Liver (tissue), 8 donors: ENCODE measurements at regions not wholly inside any gene's neighbourhood (a gene's known extent, or its start where the extent isn't known, plus 50 kb on each side); places are given as distances from the start of the nearest gene placed in this dataset.

Experiments used
- DNase-seq: peaks from one replicate; pipeline ENCODE4 v3.0.0-alpha.2; 2017; ENCODE audit warnings: low spot score
- H3K27ac ChIP-seq, 2 donors: one replicate each; pipeline ENCODE4 v1.7.0; 2013; ENCODE audit warnings: inconsistent platforms in 2 of 2, low read length in 2 of 2, control low read depth in 1 of 2, low read depth in 1 of 2, mild to moderate bottlenecking in 1 of 2
- H3K27me3 ChIP-seq, 4 donors: one replicate each; pipeline versions ENCODE4 v1.6.1 to v1.7.0; 2013; ENCODE audit warnings: low read length in 3 of 4, inconsistent platforms in 1 of 4, mild to moderate bottlenecking in 1 of 4, moderate library complexity in 1 of 4; ENCODE audit not compliant: control insufficient read depth in 4 of 4, insufficient read depth in 4 of 4
- H3K36me3 ChIP-seq, 4 donors: one replicate each; pipeline versions ENCODE4 v1.6.1 to v1.7.0; 2013; ENCODE audit warnings: low read length in 3 of 4, mild to moderate bottlenecking in 3 of 4, low read depth in 1 of 4, moderate library complexity in 1 of 4; ENCODE audit not compliant: control insufficient read depth in 4 of 4, insufficient read depth in 3 of 4
- H3K4me1 ChIP-seq, 4 donors: one replicate each; pipeline versions ENCODE4 v1.6.1 to v1.7.0; 2013; ENCODE audit warnings: low read length in 3 of 4, mild to moderate bottlenecking in 3 of 4, moderate library complexity in 1 of 4; ENCODE audit not compliant: control insufficient read depth in 4 of 4, insufficient read depth in 4 of 4
- H3K4me3 ChIP-seq, 3 donors: one replicate each; pipeline versions ENCODE4 v1.6.1 to v1.7.0; 2013; ENCODE audit warnings: low read length in 3 of 3, control low read depth in 1 of 3, low read depth in 1 of 3, mild to moderate bottlenecking in 1 of 3
- H3K9ac ChIP-seq, 2 donors: one replicate each; pipeline ENCODE4 v1.7.0; 2013; ENCODE audit warnings: low read length in 2 of 2, mild to moderate bottlenecking in 2 of 2, moderate library complexity in 2 of 2, control low read depth in 1 of 2, low read depth in 1 of 2
- H3K9me3 ChIP-seq, 4 donors: one replicate each; pipeline versions ENCODE4 v1.6.1 to v1.7.0; 2013; ENCODE audit warnings: low read length in 3 of 4; ENCODE audit not compliant: control insufficient read depth in 4 of 4
- CTCF ChIP-seq: fragments of 150-350 bp; IDR thresholded peaks from 2 replicates; pipeline ENCODE4 v1.5.1; 2017; ENCODE audit warnings: improper control_type of control experiment, low read depth, low read length; ENCODE audit not compliant: missing input control
- EGR1 ChIP-seq, 2 donors: IDR thresholded peaks; 2 replicates each; pipeline ENCODE4 v1.6.1; 2016 to 2018; ENCODE audit warnings: antibody characterized with exemption in 2 of 2, low read depth in 2 of 2
- FOXA1 ChIP-seq: IDR thresholded peaks from 2 replicates; pipeline ENCODE4 v1.6.1; 2016; ENCODE audit warnings: antibody characterized with exemption
- FOXA2 ChIP-seq: IDR thresholded peaks from 2 replicates; pipeline ENCODE4 v1.6.1; 2016; ENCODE audit warnings: antibody characterized with exemption
- GABPA ChIP-seq, 2 donors: IDR thresholded peaks in 1 of 2; conservative IDR thresholded peaks in 1 of 2; 2 replicates each; pipeline ENCODE4 v1.6.1; 2016; ENCODE audit warnings: antibody characterized with exemption in 2 of 2, mild to moderate bottlenecking in 1 of 2, moderate library complexity in 1 of 2
- HNF4A ChIP-seq, 2 donors: conservative IDR thresholded peaks; 2 replicates each; pipeline ENCODE4 v1.6.1; 2016; ENCODE audit warnings: antibody characterized with exemption in 2 of 2, mild to moderate bottlenecking in 2 of 2
- HNF4G ChIP-seq: IDR thresholded peaks from 2 replicates; pipeline ENCODE4 v1.6.1; 2016; ENCODE audit warnings: antibody characterized with exemption
- JUND ChIP-seq, 2 donors: IDR thresholded peaks; 2 replicates each; pipeline ENCODE4 v1.6.1; 2016; ENCODE audit warnings: antibody characterized with exemption in 2 of 2
- MAX ChIP-seq: IDR thresholded peaks from 2 replicates; pipeline ENCODE4 v1.6.1; 2016; ENCODE audit warnings: antibody characterized with exemption
- NR2F2 ChIP-seq: IDR thresholded peaks from 2 replicates; pipeline ENCODE4 v1.6.1; 2016; ENCODE audit warnings: antibody characterized with exemption
- RAD21 ChIP-seq, 2 donors: IDR thresholded peaks; 2 replicates each; pipeline ENCODE4 v1.6.1; 2016; ENCODE audit warnings: antibody characterized with exemption in 2 of 2, mild to moderate bottlenecking in 2 of 2
- REST ChIP-seq: IDR thresholded peaks from 2 replicates; pipeline ENCODE4 v1.6.1; 2016; ENCODE audit warnings: antibody characterized with exemption, mild to moderate bottlenecking
- SP1 ChIP-seq: IDR thresholded peaks from 2 replicates; pipeline ENCODE4 v1.6.1; 2018; ENCODE audit warnings: antibody characterized with exemption, mild to moderate bottlenecking
- TAF1 ChIP-seq: conservative IDR thresholded peaks from 2 replicates; pipeline ENCODE4 v1.6.1; 2016; ENCODE audit warnings: antibody characterized with exemption, mild to moderate bottlenecking
- ZBTB33 ChIP-seq: IDR thresholded peaks from 2 replicates; pipeline ENCODE4 v1.6.1; 2016; ENCODE audit warnings: antibody characterized with exemption
- WGBS: extraction: QIAGEN DNeasy Blood & Tissue Kit; methylation state at CpG from one replicate; pipeline ENCODE4 v1.1.7; 2013; 5-methylcytosine and 5-hydroxymethylcytosine counted together
- donor health status: healthy.
- donor health status: healthy.
- donor health status: healthy.
- donor health status: healthy.
- donor health status: healthy.

- TF ChIP-seq MAX, result no peak
- TF ChIP-seq RAD21 (IDR thresholded peaks at IDR 0.05), result no peak
- TF ChIP-seq FOXA1, result no peak
- no peak for TF ChIP-seq HNF4G
- TF ChIP-seq SP1, result no peak
Observed at GRCh38 chr2:525021-525420, 152.2 kb downstream of the TMEM18 start (continued).

GRCh38 chr2:524442-524841 is 152.8 kb downstream of the TMEM18 start:
- H3K9me3 ChIP-seq, result peaks cover 0 to 6% (median 2%) of the 10 kb centered on the region in 4 donors
- no peaks in the 10 kb centered on the region for H3K4me1 ChIP-seq
- H3K36me3 ChIP-seq, result no peaks in the 10 kb centered on the region
- peaks cover 0 to 10% (median 0%) of the 10 kb centered on the region in 4 donors for H3K27me3 ChIP-seq
- H3K4me3 ChIP-seq, result no peak overlapping the region
- H3K27ac ChIP-seq, result no peak overlapping the region
- no peak for DNase-seq
- WGBS, result 55% methylated on average over 3 of the region's 3 CpGs
- no peak overlapping the region for H3K9ac ChIP-seq
- TF ChIP-seq SP1 (no peak), FOXA2 (no peak), HNF4G (no peak), NR2F2 (no peak), GABPA (IDR thresholded peaks at IDR 0.05 in 1 of 2, conservative IDR thresholded peaks at IDR 0.05 in 1 of 2) (no peak), TAF1 (no peak), MAX (no peak), ZBTB33 (no peak), CTCF (no peak), FOXA1 (no peak), HNF4A (conservative IDR thresholded peaks at IDR 0.05) (no peak), JUND (IDR thresholded peaks at IDR 0.05) (no peak)

GRCh38 chr2:523698-524270 is 153.4 kb downstream of the TMEM18 start:
- 76% methylated on average over 12 of the region's 12 CpGs for WGBS

More at GRCh38 chr2:523698-524270, 153.4 kb downstream of the TMEM18 start:
- Histone ChIP-seq H3K9ac (no peak overlapping the region), H3K4me1 (no peaks in the 10 kb centered on the region), H3K36me3 (no peaks in the 10 kb centered on the region), H3K4me3 (no peak overlapping the region), H3K27ac (no peak overlapping the region), H3K9me3 (peaks cover 0 to 6% (median 1%) of the 10 kb centered on the region in 4 donors), H3K27me3 (peaks cover 0 to 10% (median 0%) of the 10 kb centered on the region in 4 donors)
- no peak for TF ChIP-seq MAX
- no peak for TF ChIP-seq SP1
- TF ChIP-seq EGR1 (IDR thresholded peaks at IDR 0.05; ENCODE audit: low read depth in 2 of 2), result no peak
- no peak for TF ChIP-seq HNF4A (conservative IDR thresholded peaks at IDR 0.05)
- TF ChIP-seq REST, result no peak
- TF ChIP-seq TAF1, result no peak
- no peak for DNase-seq
